Heart right ventricle (tissue), 16 donors: ENCODE measurements at regions not wholly inside any gene's neighbourhood (a gene's known extent, or its start where the extent isn't known, plus 50 kb on each side); places are given as distances from the start of the nearest gene placed in this dataset.

Experiments
- ATAC-seq, 8 donors: fragments of 200-7000 bp; cut with Tn5 transposase; one replicate each; pipeline ENCODE4 v1.9.1; 2020; ENCODE audit warnings: mild to moderate bottlenecking in 8 of 8, moderate library complexity in 8 of 8, moderate number of reproducible peaks in 1 of 8
- DNase-seq, 2 donors: peaks; one replicate each; pipeline ENCODE4 v3.0.0-alpha.2; 2020
- H3K27ac ChIP-seq, 10 donors: fragments of 200-600 bp; sonication (generic) in 2 of 10; one replicate each; pipeline versions ENCODE4 v1.5.0 to v1.8.0; 2020 to 2022; ENCODE audit warnings: mild to moderate bottlenecking in 3 of 10
- H3K27me3 ChIP-seq, 7 donors: fragments of 200-600 bp; one replicate each; pipeline ENCODE4 v1.8.0; 2021 to 2022; ENCODE audit warnings: mild to moderate bottlenecking in 2 of 7
- H3K36me3 ChIP-seq, 9 donors: fragments of 200-600 bp; sonication (generic) in 1 of 9; one replicate each; pipeline versions ENCODE4 v1.5.0 to v1.8.0; 2020 to 2022; ENCODE audit warnings: mild to moderate bottlenecking in 2 of 9
- H3K4me1 ChIP-seq, 9 donors: fragments of 200-600 bp; sonication (generic) in 1 of 9; one replicate each; pipeline versions ENCODE4 v1.5.0 to v1.8.0; 2020 to 2022; ENCODE audit warnings: mild to moderate bottlenecking in 4 of 9
- H3K4me3 ChIP-seq, 10 donors: fragments of 200-600 bp; sonication (generic) in 2 of 10; one replicate each; pipeline versions ENCODE4 v1.5.0 to v1.8.0; 2020 to 2022; ENCODE audit warnings: mild to moderate bottlenecking in 7 of 10, moderate library complexity in 2 of 10
- H3K9me3 ChIP-seq, 11 donors: fragments of 200-600 bp in 10 of 11; sonication (generic) in 2 of 11; one replicate each; pipeline versions ENCODE4 v1.5.0 to v1.8.0; 2013 to 2022; ENCODE audit warnings: mild to moderate bottlenecking in 2 of 11, control low read depth in 1 of 11, moderate library complexity in 1 of 11
- CTCF ChIP-seq, 9 donors: fragments of 200-600 bp; sonication (generic) in 2 of 9; IDR thresholded peaks; one replicate each; pipeline versions ENCODE4 v1.5.0 to v1.8.0; 2021 to 2022; ENCODE audit warnings: antibody characterized with exemption in 9 of 9, mild to moderate bottlenecking in 5 of 9, moderate library complexity in 1 of 9
- WGBS, 2 donors: extraction: QIAGEN DNeasy Blood & Tissue Kit; methylation state at CpG; one replicate each; pipeline ENCODE4 v1.1.7; 2013; ENCODE audit warnings: inconsistent platforms in 1 of 2; 5-methylcytosine and 5-hydroxymethylcytosine counted together
- intact Hi-C, 10 donors: fragments of 100-400 bp; cut with DNase I; formaldehyde crosslinking; loops; one replicate each; pipeline versions ENCODE4 v1.11.1 to v1.14.2; 2022
- donor health status: Arrhythmogenic right ventricular cardiomyopathy.
- donor health status: ischemic (EF 13 %, LVEDD 7.1; RV severe dilation, severe dysfunction).
- donor health status: healthy with polysubstance abuse.
- donor health status: DM: no; HTN: yes; CAD: no.
- donor health status: DM: no; HTN: no; CAD: no.
- donor health status: ischemic (EF 25% LVEDD 6.9; RV normal size, moderate dysfunction).
- donor health status: ischemic (EF 25% LVEDD 5.7; RV mildly dilated, moderate dysfunction).
- donor health status: healthy.
- donor health status: DM: yes; HTN: yes; CAD: no.
- donor health status: Ischemic cardiomyopathy.
- donor health status: ischemic (EF 35%, LVEDD 5.7; RV mildly dilated, moderate dysfunction).
- donor health status: nonischemic (EF 11% LVEDD 7.7; RV severe dilation, severe dysfunction).
- donor health status: DM: yes; HTN: yes; CAD: no.
- donor health status: PGD.
- donor health status: ischemic (EF 29% LVEDD 5.4; RV normal size, mild dysfunction).
- donor health status: nonischemic (EF 23%, LVEDD 6.1; RV moderate dilation, normal function).

DNA sequence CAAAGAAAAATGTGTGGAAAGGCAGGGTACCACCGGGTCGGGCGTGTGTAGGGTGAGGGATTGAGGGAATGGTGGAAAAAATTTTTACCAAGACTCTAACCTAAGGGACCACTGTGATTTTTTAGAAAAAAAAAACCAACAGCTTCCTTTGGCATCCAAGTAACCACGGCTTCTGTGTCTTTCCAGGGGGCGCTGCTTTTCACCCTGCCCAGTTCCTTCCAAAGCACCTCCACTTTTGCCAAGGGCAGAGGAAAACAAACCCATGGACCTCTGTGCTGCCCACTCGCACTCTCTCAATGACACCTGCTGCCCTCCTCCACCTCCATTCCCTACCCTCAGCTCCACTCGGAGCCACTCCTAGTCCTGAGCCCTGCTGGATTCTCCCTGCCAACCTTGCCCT is 381.0 kb downstream of the ENC1 start:
- intact Hi-C loops = loop anchor here in 1 of 10 donors (10.0 kb wide), 1 partner anchor 355 kb away; no protein-coding TSS in a partner anchor
- ATAC-seq (no peak), DNase-seq (no peak)
- Histone ChIP-seq H3K27ac (no peak overlapping the region), H3K4me3 (no peak overlapping the region), H3K9me3 (no peaks in the 10 kb centered on the region), H3K36me3 (no peaks in the 10 kb centered on the region), H3K27me3 (no peaks in the 10 kb centered on the region), H3K4me1 (peaks cover 0 to 28% (median 14%) of the 10 kb centered on the region in 9 donors)
- no peak for TF ChIP-seq CTCF (IDR thresholded peaks at IDR 0.05)
- 80 to 89% methylated on average over 7 of the region's 7 CpGs for WGBS, 2 donors

GRCh38 chr5:74258314-74258665 is 382.2 kb downstream of the ENC1 start:
- Histone ChIP-seq H3K4me3 (no peak overlapping the region), H3K4me1 (peaks cover 0 to 28% (median 14%) of the 10 kb centered on the region in 9 donors), H3K27me3 (no peaks in the 10 kb centered on the region), H3K27ac (peak overlapping the region in 4 of 10 donors; percentile 5 to 83 (median 32)), H3K9me3 (no peaks in the 10 kb centered on the region), H3K36me3 (no peaks in the 10 kb centered on the region)
- intact Hi-C loops = loop anchor here in 1 of 10 donors (10.0 kb wide), 1 partner anchor 353 kb away; no protein-coding TSS in a partner anchor
- ATAC-seq (no peak), DNase-seq (no peak)
- no peak for TF ChIP-seq CTCF (IDR thresholded peaks at IDR 0.05)

- intact Hi-C loops = loop anchor here in 1 of 10 donors (10.0 kb wide), 1 partner anchor 353 kb away; no protein-coding TSS in a partner anchor
- WGBS, 2 donors = 27 to 28% methylated on average over 6 of the region's 6 CpGs
- H3K36me3 ChIP-seq = no peaks in the 10 kb centered on the region
- H3K27me3 ChIP-seq = no peaks in the 10 kb centered on the region
- H3K4me1 ChIP-seq = peaks cover 0 to 28% (median 14%) of the 10 kb centered on the region in 9 donors
- TF ChIP-seq CTCF (IDR thresholded peaks at IDR 0.05) = peak in 1 of 9 donors; percentile 7
- H3K4me3 ChIP-seq = no peak overlapping the region
- peak; percentile 81 to 96 (median 92) for ATAC-seq
- DNase-seq = peak; percentile 51 to 66
- H3K9me3 ChIP-seq = no peaks in the 10 kb centered on the region
- peak overlapping the region in 9 of 10 donors; percentile 41 to 83 (median 54) for H3K27ac ChIP-seq
Measured at GRCh38 chr5:74257645-74258313, 382.7 kb downstream of the ENC1 start.

DNA sequence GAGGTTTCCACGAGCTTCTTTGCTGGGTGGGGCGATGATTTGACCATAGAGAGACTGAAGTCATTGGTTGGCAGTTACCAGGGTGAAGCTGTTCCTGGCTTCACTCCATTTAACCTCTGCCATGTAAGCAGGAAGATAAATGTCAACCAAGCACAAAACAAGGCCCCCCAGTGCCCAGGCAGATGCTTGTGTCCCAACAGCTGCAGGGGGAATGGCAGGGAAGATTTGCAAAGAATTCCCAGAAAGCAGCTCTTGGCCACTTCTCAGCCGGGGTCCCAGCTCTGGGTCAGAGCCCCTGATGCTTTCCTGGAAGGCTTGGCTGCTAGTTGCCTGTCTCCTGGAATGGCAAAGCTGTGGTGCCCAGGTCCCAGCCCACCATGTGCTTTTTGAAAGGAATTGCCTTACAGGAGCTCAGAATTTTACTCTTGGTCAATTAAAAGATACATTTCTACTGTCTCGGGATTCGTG is 383.4 kb downstream of the ENC1 start:
- ATAC-seq = peak in 6 of 8 donors; percentile 20 to 44 (median 35)
- H3K27ac ChIP-seq = peak overlapping the region in 9 of 10 donors; percentile 41 to 83 (median 54)
- WGBS, 2 donors = 62 to 73% methylated on average over 5 of the region's 5 CpGs
- no peaks in the 10 kb centered on the region for H3K27me3 ChIP-seq
- peaks cover 0 to 28% (median 14%) of the 10 kb centered on the region in 9 donors for H3K4me1 ChIP-seq
- intact Hi-C loops = loop anchor here in 1 of 10 donors (10.0 kb wide), 1 partner anchor 352 kb away; no protein-coding TSS in a partner anchor
- H3K9me3 ChIP-seq = no peaks in the 10 kb centered on the region
- TF ChIP-seq CTCF (IDR thresholded peaks at IDR 0.05) = no peak
- no peak for DNase-seq
- no peak overlapping the region for H3K4me3 ChIP-seq
- no peaks in the 10 kb centered on the region for H3K36me3 ChIP-seq
